AG10803 (cell line): ENCODE measurements at regions not wholly inside any gene's neighbourhood (a gene's known extent, or its start where the extent isn't known, plus 50 kb on each side); places are given as distances from the start of the nearest gene placed in this dataset.

Experiments used
- DNase-seq: peaks from one replicate; pipeline ENCODE4 v3.0.0; 2010; ENCODE audit warnings: low read depth
- H3K4me3 ChIP-seq: 2 replicates; pipeline ENCODE4 v1.5.1; 2011; ENCODE audit warnings: mild to moderate bottlenecking, low read length, control low read depth
- TF ChIP-seq, protein P1 (sequence below): conservative IDR thresholded peaks from 2 replicates; pipeline ENCODE4 v1.5.1; 2011; ENCODE audit warnings: mild to moderate bottlenecking, low read length, control low read depth, inconsistent platforms

DNA sequence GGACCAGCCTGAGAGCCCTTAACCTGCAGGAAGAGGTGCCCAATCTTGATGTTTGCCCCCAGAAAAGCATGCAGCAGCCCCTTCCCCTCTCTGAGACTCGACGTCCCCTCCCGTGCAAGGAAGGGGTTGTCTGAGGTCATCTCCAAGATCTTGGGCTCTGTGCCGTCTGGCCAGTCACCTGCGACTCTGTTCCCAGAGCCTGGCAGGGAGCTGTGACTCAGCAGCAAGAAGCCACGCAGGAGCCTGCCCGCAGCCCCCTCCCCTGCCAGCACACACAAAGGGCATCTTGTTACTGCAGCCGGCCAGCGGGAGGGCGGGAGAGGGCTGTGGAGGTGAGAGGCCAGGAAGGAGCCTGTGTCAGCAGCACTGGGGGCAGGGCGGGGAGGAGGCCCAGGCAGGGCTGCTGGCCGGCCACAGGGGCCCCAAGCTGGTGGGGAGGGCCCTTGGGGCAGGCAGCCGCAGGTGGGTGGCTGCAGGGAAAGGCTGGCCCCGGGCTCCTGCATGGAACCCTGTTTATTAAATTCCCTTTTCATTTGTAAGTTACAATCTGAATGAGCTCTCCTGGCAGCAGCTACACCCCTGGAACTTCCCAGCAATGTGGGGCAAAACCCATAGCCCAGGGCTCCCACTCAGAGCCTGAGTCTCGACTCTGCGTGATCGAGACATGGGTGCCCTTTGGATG is 103.7 kb upstream of the ZMIZ1 start:
- TF ChIP-seq, protein P1, sequence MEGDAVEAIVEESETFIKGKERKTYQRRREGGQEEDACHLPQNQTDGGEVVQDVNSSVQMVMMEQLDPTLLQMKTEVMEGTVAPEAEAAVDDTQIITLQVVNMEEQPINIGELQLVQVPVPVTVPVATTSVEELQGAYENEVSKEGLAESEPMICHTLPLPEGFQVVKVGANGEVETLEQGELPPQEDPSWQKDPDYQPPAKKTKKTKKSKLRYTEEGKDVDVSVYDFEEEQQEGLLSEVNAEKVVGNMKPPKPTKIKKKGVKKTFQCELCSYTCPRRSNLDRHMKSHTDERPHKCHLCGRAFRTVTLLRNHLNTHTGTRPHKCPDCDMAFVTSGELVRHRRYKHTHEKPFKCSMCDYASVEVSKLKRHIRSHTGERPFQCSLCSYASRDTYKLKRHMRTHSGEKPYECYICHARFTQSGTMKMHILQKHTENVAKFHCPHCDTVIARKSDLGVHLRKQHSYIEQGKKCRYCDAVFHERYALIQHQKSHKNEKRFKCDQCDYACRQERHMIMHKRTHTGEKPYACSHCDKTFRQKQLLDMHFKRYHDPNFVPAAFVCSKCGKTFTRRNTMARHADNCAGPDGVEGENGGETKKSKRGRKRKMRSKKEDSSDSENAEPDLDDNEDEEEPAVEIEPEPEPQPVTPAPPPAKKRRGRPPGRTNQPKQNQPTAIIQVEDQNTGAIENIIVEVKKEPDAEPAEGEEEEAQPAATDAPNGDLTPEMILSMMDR: no peak
- H3K4me3 ChIP-seq: no peak overlapping the region
- DNase-seq: no peak

DNA sequence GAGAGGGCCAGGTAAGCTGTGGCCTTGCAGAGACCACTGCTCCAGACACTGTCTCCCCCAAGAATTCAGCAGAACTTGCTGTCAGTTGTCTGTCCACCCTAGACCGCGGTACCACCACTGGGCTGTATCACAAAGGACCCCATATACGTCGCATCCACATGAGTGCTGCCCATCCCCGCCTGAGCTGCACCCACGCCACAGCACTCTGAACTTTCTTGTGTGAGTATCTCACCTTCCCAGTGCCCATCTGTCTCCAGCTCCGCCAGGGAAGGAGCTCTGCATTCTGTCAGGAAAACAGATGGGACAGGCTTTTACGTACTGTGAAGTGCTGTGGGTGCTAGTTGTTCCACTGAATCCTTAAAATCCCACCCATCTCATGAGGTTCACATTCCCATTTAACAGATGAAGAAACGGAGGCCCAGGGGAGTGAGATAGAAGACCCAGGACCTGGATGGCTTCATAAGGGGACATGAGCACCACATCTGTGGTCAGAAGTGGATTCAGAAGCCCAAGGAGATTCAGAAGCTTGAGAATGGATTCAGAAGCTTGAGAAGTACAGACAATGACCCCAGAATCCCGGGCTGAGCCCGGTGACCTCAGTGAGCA is 102.5 kb upstream of the ZMIZ1 start:
- no peak for DNase-seq
- no peak overlapping the region for H3K4me3 ChIP-seq
- TF ChIP-seq, protein P1: no peak

DNA sequence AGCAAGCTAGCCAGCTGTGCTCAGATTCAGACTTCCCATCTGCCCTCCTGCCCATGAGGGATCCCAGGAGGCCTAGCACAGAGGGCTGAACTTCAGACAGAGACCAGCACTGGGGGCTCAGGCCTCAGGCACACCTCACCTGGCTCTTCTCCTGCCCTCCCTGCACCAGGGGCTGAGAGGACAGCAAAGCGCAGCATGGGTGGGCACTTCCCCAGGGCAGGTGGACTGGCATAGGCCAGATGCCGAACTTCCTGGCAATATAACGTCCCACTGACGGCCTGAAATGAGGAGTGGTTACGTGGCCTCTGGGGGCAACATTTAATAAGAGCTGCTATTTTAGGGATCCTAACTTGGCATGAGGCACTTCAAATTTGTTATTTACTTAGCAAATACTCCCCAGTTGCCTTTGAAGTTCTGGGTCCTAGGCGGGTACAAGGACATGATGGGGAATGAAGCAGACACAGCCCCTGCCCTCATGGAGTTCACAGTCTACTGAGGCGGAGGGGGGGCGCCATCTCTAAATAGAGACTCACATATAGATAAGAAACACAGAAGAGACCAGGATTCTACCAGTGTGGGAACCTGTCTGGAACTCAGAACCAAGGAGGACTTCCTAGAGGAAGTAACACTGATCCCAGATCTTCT is 101.8 kb upstream of the ZMIZ1 start:
- TF ChIP-seq, protein P1: no peak

DNA sequence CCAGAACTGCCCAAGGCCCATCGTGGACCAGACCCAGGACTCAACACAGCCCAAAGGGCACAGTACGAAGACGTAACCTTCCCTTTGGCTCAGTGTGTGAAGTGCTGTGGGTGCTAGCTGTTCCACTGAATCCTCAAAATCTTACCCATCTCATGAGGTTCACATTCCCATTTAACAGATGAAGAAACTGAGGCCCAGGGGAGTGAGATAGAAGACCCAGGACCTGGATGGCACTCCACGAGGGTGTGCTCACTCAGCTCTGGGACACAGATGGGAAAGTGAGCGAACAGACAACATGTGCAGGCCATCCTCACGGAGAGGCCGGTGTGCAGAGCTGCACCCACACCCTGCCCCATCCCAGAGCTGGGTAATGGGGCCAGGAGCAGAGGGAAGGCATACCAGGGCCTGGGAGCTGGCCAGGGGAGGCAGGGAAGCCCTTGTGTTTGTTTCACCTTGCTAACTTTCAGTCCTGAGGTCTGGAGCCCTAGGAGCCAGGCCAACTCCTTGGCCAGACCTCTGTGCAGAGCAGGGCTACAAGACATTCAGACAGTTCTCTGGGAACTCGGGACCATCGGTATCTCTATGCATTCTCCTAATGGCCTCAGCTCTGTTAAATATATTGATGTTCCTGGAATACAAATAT is 100.3 kb upstream of the ZMIZ1 start:
- TF ChIP-seq, protein P1: no peak
- no peak for DNase-seq
- no peak overlapping the region for H3K4me3 ChIP-seq

More for the DNA sequence above, 101.8 kb upstream of the ZMIZ1 start:
- H3K4me3 ChIP-seq: no peak overlapping the region
- DNase-seq: no peak

DNA sequence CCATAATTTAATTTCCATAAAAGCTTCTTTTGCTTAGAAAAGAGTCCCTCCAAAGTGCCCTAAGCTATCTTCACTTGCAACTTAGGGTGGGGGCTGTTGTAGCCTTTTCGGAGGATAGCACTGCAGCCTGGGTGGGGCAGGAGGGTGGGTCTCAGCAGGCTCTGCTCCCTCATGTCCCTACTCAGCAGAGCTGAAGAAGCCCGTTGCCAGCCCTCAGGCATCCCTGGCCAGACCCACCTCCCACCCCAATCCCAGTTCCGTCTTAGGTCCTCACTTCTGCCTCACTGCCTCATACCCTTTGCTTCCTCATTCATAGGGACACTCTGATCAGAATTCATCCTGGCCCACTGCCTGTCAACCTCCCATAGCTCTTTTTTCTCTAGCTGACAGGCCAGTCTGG is 99.8 kb upstream of the ZMIZ1 start:
- no peak overlapping the region for H3K4me3 ChIP-seq
- TF ChIP-seq, protein P1: no peak
- DNase-seq: no peak

DNA sequence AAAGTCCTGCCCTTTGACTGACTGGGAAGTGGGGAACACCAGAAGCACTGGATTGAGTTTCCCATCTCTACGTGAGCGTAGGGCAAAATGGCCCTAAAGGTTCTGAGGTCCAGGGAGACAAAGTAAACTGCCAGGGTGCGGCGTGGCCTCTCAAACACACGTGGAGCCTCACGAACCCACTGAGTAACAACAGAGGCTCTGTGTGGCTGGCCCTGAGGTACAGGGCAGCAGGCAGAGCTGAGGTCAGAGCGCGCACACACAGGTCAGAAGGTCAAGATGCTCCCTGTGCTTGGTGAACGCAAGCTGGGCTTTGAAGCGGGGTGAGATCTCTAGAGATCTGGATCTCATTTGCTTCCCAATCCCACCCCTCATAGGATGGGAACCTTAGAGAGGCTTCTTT is 99.0 kb upstream of the ZMIZ1 start:
- H3K4me3 ChIP-seq: no peak overlapping the region
- TF ChIP-seq, protein P1: no peak
- no peak for DNase-seq
